Nucleus accumbens (tissue), 56 donors: ENCODE measurements at regions not wholly inside any gene's neighbourhood (a gene's known extent, or its start where the extent isn't known, plus 50 kb on each side); places are given as distances from the start of the nearest gene placed in this dataset.
"Not testable (repeated sequence)": the region's sequence is repeated elsewhere in the genome, so short reads cannot be mapped to it uniquely, and the experiment has no call there.

Experiments used
- DNase-seq, 56 donors: peaks; one replicate each; lab custom pipeline; 2025; lab: John Stamatoyannopoulos, UW

GRCh38 chr7:153070141-153070540 lies 310.6 kb downstream of the ACTR3B start:
- DNase-seq: no peak

GRCh38 chr7:153072806-153073205 lies 313.3 kb downstream of the ACTR3B start:
- no peak for DNase-seq

- DNase-seq: not testable (repeated sequence)
Observed at GRCh38 chr7:153076289-153076688, 316.7 kb downstream of the ACTR3B start.

GRCh38 chr7:153081496-153081895 lies 321.9 kb downstream of the ACTR3B start:
- no peak for DNase-seq

GRCh38 chr7:153084278-153084677 lies 324.7 kb downstream of the ACTR3B start:
- no peak for DNase-seq

GRCh38 chr7:153087498-153087897 lies 327.9 kb downstream of the ACTR3B start:
- no peak for DNase-seq

GRCh38 chr7:153088601-153089000 lies 329.0 kb downstream of the ACTR3B start:
- no peak for DNase-seq

GRCh38 chr7:153090209-153090608 lies 330.7 kb downstream of the ACTR3B start:
- no peak for DNase-seq

- no peak for DNase-seq
Observed at GRCh38 chr7:153090764-153091163, 331.2 kb downstream of the ACTR3B start.

GRCh38 chr7:153091477-153091876 lies 331.9 kb downstream of the ACTR3B start:
- DNase-seq: peak in 13 of 56 donors; percentile 1 to 54 (median 11)

GRCh38 chr7:153097511-153098201 lies 338.1 kb downstream of the ACTR3B start:
- no peak for DNase-seq

GRCh38 chr7:153099235-153099634 lies 339.7 kb downstream of the ACTR3B start:
- DNase-seq: no peak

- DNase-seq: no peak
Observed at GRCh38 chr7:153100691-153101237, 341.2 kb downstream of the ACTR3B start.

- DNase-seq: no peak
Observed at GRCh38 chr7:153103202-153103601, 343.6 kb downstream of the ACTR3B start.

- no peak for DNase-seq
Observed at GRCh38 chr7:153107826-153108225, 348.3 kb downstream of the ACTR3B start.

GRCh38 chr7:153109566-153109965 lies 350.0 kb downstream of the ACTR3B start:
- DNase-seq: no peak

GRCh38 chr7:153110606-153111005 lies 351.1 kb downstream of the ACTR3B start:
- no peak for DNase-seq

GRCh38 chr7:153122255-153122654 lies 362.7 kb downstream of the ACTR3B start:
- not testable (repeated sequence) for DNase-seq

GRCh38 chr7:153130052-153130451 lies 370.5 kb downstream of the ACTR3B start:
- DNase-seq: no peak

- DNase-seq: no peak
Observed at GRCh38 chr7:153151766-153152165, 392.2 kb downstream of the ACTR3B start.

GRCh38 chr7:153152801-153153422 lies 393.4 kb downstream of the ACTR3B start:
- DNase-seq: no peak

- DNase-seq: no peak
Observed at GRCh38 chr7:153158149-153158548, 398.6 kb downstream of the ACTR3B start.
